ENCODE measurements at regions not wholly inside any gene's neighbourhood (a gene's known extent, or its start where the extent isn't known, plus 50 kb on each side); places are given as distances from the start of the nearest gene placed in this dataset.

GRCh38 chr13:85314686-85315085 is 484.5 kb downstream of the SLITRK6 start:
- no peaks in the 10 kb centered on the region for H3K4me1 ChIP-seq
- H3K27ac ChIP-seq = no peak overlapping the region
- in situ Hi-C loops (cut with MboI; ENCODE audit: low sequenced_read_pairs in 4 of 4) = no loop called here
- intact Hi-C loops (cut with DNase I; ENCODE audit: low total_unique reads) = no loop called here
- ATAC-seq (no peak), DNase-seq (no peak)
- no peaks in the 10 kb centered on the region for H3K27me3 ChIP-seq
- no peak overlapping the region for H3K4me3 ChIP-seq
- TF ChIP-seq POLR2A (IDR thresholded peaks at IDR 0.05) = no peak
- H3K9me3 ChIP-seq = no peaks in the 10 kb centered on the region
- H3K36me3 ChIP-seq = no peaks in the 10 kb centered on the region

GRCh38 chr13:85313761-85314503 is 485.3 kb downstream of the SLITRK6 start:
- TF ChIP-seq POLR2A (IDR thresholded peaks at IDR 0.05) (no peak), CTCF (IDR thresholded peaks at IDR 0.05 in 4 of 5, conservative IDR thresholded peaks at IDR 0.05 in 1 of 5) (no peak)
- Histone ChIP-seq H3K4me1 (no peaks in the 10 kb centered on the region), H3K4me3 (no peak overlapping the region), H3K27ac (no peak overlapping the region), H3K9me3 (no peaks in the 10 kb centered on the region), H3K27me3 (no peaks in the 10 kb centered on the region), H3K36me3 (no peaks in the 10 kb centered on the region)
- DNase-seq (no peak), ATAC-seq (no peak)
- in situ Hi-C loops (cut with MboI; ENCODE audit: low sequenced_read_pairs in 4 of 4) (no loop called here), intact Hi-C loops (cut with DNase I; ENCODE audit: low total_unique reads) (no loop called here)

- no peak overlapping the region for H3K4me3 ChIP-seq
- ATAC-seq (no peak), DNase-seq (no peak)
- H3K4me1 ChIP-seq = no peaks in the 10 kb centered on the region
- TF ChIP-seq CTCF (IDR thresholded peaks at IDR 0.05 in 4 of 5, conservative IDR thresholded peaks at IDR 0.05 in 1 of 5) = no peak
- no peak for TF ChIP-seq POLR2A (IDR thresholded peaks at IDR 0.05)
- intact Hi-C loops (cut with DNase I; ENCODE audit: low total_unique reads) (no loop called here), in situ Hi-C loops (cut with MboI; ENCODE audit: low sequenced_read_pairs in 4 of 4) (no loop called here)
- no peaks in the 10 kb centered on the region for H3K9me3 ChIP-seq
- H3K36me3 ChIP-seq = no peaks in the 10 kb centered on the region
- H3K27me3 ChIP-seq = no peaks in the 10 kb centered on the region
- H3K27ac ChIP-seq = no peak overlapping the region
These were observed 487.1 kb downstream of the SLITRK6 start for GRCh38 chr13:85312071-85312470.

- ATAC-seq (no peak), DNase-seq (no peak)
- in situ Hi-C loops (cut with MboI; ENCODE audit: low sequenced_read_pairs in 4 of 4) (no loop called here), intact Hi-C loops (cut with DNase I; ENCODE audit: low total_unique reads) (no loop called here)
- H3K9me3 ChIP-seq = no peaks in the 10 kb centered on the region
- no peaks in the 10 kb centered on the region for H3K27me3 ChIP-seq
- H3K27ac ChIP-seq = no peak overlapping the region
- H3K4me1 ChIP-seq = no peaks in the 10 kb centered on the region
- no peaks in the 10 kb centered on the region for H3K36me3 ChIP-seq
- TF ChIP-seq POLR2A (IDR thresholded peaks at IDR 0.05) (no peak), CTCF (IDR thresholded peaks at IDR 0.05 in 4 of 5, conservative IDR thresholded peaks at IDR 0.05 in 1 of 5) (no peak)
- H3K4me3 ChIP-seq = no peak overlapping the region
These were observed 495.6 kb downstream of the SLITRK6 start for GRCh38 chr13:85303630-85304029.

- H3K4me1 ChIP-seq = no peaks in the 10 kb centered on the region
- DNase-seq (no peak), ATAC-seq (no peak)
- H3K27me3 ChIP-seq = no peaks in the 10 kb centered on the region
- no peak overlapping the region for H3K4me3 ChIP-seq
- intact Hi-C loops (cut with DNase I; ENCODE audit: low total_unique reads) (no loop called here), in situ Hi-C loops (cut with MboI; ENCODE audit: low sequenced_read_pairs in 4 of 4) (no loop called here)
- H3K27ac ChIP-seq = no peak overlapping the region
- no peaks in the 10 kb centered on the region for H3K36me3 ChIP-seq
- H3K9me3 ChIP-seq = no peaks in the 10 kb centered on the region
- TF ChIP-seq POLR2A (IDR thresholded peaks at IDR 0.05) = no peak
- TF ChIP-seq CTCF (IDR thresholded peaks at IDR 0.05 in 4 of 5, conservative IDR thresholded peaks at IDR 0.05 in 1 of 5) = no peak
These were observed 500.8 kb downstream of the SLITRK6 start for GRCh38 chr13:85298387-85298924.
